Stimulated activated CD4-positive, alpha-beta T cell treated with anti-CD3 and anti-CD28 coated beads, Interleukin-1b, Interleukin-23, amount 100 ng/mL, for 48 hours (primary cell): ENCODE measurements at regions not wholly inside any gene's neighbourhood (a gene's known extent, or its start where the extent isn't known, plus 50 kb on each side); places are given as distances from the start of the nearest gene placed in this dataset.

Experiments used
- DNase-seq: peaks from one replicate; pipeline ENCODE4 v3.0.0-alpha.2; 2020

- no peak for DNase-seq
Observed at GRCh38 chr5:158644301-158644700, 455.4 kb downstream of the EBF1 start.

- DNase-seq = no peak
Observed at GRCh38 chr5:158643840-158644239, 455.9 kb downstream of the EBF1 start.

DNA sequence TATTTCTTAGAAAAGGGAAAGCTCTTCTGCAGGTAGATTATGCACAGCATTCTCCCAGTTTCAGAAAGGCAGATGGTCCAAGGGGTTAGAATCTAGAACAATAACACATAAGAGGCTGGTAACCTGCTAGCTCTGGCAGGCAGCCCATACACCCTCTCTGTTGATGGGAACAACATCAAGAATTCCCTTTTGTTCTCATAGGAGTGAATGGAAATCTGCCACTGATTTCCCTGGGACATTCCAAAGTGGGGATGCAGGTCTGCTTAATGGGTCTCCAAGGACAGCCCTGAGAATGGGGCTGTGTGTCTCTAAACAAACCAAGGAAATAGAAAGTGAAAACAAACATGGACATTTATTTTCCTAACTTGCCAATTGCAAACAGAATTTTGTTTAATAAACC lies 456.8 kb downstream of the EBF1 start:
- DNase-seq = no peak

GRCh38 chr5:158641016-158641415 lies 458.7 kb downstream of the EBF1 start:
- DNase-seq = no peak

DNA sequence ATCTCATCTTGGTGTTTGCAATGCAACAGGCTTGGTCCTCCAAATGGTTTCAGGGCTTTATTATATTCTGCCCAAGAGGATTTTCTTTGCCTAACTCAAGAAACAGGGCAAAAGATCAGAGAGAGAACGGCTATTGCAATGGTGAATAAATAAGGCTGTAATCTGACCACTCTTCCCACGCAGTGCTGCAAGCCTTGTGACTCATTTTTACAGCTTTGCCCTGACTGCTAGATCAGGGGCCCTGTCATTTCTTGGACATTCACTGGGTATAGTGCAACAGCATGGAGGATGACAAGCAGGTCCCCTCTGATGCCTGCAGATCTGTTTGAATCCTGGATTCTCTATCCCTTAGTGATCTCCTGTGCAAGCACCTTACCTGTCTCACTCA lies 459.1 kb downstream of the EBF1 start:
- no peak for DNase-seq

DNA sequence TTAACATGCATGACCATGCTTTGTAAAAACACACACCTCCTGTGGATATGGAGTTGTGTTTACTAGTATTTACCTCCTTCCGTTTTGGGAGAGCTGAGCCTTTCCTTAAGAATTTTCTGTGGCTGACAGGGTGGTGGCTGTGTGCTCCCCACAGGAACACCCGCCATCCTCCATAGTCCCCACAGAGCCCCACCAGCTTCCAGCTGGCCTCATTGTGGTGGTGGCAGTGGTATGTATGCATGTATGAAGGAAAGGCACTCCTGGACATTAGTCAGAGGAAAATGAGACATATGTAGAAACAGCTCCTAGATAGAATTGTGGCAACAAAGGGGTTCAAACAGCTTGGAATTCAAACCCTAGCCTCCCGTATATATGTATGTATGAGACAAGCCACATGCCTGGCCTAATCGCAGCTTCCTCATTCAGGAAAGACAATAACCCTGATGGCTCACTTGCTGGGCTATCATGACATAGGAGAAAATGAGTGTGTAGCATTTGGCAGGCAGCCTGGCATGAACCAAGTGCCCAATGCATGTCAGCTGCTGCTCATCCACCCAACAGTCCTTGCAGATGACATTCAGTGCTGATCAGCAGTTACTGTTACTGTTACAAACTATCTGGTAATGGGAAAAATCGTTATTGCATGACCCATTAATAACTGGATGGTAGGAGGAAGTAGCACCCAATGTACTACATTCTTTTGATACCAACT lies 459.7 kb downstream of the EBF1 start:
- no peak for DNase-seq

GRCh38 chr5:158638396-158638795 lies 461.3 kb downstream of the EBF1 start:
- no peak for DNase-seq

DNA sequence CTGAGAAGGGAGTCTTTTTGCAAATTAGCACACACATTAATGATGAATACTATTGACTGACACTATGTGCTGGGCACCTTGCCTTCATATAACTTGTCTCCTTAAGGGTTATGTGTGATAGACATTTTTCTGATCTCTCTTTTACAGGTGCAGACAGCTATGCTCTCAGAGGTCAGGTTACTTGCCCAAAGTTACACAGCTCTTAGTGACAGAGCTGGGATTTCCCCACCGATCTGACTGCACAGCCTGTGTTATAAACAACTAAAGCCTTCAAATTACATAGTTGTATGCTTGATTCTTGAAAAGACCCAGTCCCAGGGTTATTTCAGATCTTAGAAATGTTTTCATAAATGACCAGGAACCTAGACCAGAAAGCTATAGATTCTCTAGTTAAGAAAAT lies 462.7 kb downstream of the EBF1 start:
- no peak for DNase-seq

- no peak for DNase-seq
Observed at GRCh38 chr5:158635565-158635964, 464.2 kb downstream of the EBF1 start.

DNA sequence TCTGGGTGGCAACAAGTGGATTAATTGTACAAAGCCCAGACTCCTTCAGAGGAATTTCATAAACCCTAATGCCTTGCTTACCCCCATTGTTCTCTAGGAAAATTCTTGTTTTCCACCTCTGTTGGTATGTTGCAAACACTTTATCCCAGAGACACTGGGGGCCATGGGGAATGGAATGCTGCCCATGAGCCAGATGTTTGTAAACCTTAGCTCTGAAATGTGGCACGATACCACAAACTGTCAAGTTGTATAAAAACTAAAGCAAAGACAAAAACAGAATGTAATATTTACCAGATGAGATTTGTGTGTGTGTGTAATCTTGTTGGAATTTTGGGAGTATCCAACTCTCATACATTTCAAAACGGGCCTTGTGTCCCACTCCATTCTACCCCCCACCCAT lies 465.0 kb downstream of the EBF1 start:
- no peak for DNase-seq

DNA sequence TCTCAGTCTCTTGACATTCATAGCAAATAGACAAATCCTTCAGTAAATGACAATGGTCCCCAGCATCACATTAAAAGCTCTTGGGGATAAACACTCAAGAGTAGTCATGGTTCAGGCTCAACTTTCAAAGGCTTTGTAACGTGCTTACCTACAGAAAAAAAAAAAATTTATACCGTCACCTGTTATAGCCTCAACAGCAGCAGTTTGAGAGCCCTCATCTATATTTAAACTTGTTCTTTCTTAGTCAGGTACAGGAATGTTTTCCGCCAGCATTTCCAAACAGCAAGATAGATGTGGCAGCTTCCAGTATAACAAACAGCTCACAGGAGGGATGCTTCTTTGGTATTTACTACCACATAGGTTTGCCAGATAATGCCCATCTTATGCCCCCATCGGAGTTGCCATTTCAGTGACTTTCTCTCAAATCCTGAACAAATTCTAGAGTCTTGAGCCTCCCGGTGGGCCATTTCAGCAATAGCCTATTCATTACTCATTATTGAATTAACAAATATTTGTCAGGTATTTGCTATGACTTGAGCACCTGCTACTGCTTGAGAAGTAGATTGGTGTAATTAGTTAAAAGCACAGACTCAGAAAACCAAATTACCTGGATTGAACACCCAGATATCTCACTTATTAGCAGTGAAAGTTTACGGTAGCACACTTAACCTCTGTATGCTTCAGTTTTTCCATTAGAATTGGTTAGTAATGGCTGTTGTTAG lies 470.0 kb downstream of the EBF1 start:
- DNase-seq = no peak

- DNase-seq = no peak
Observed at GRCh38 chr5:158626718-158627117, 473.0 kb downstream of the EBF1 start.

DNA sequence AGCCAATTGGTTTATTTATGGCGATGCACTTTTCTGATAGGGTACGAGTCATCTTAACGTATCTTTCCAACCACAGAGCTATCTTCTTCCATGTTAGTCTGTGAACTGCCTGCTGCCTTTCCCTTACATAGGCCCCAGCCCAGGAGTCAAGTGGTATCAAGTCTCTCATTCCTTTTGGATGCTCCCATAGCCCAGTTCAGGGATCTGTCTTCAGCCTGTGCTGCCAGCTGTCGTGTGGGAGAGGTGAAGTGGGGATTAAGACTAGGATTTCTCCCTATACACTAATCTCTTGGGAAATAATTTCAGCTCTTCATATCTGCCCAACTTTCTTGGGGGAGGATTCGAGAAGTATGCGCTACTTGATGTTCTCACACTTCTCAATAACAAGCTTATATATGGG lies 475.7 kb downstream of the EBF1 start:
- DNase-seq = no peak

DNA sequence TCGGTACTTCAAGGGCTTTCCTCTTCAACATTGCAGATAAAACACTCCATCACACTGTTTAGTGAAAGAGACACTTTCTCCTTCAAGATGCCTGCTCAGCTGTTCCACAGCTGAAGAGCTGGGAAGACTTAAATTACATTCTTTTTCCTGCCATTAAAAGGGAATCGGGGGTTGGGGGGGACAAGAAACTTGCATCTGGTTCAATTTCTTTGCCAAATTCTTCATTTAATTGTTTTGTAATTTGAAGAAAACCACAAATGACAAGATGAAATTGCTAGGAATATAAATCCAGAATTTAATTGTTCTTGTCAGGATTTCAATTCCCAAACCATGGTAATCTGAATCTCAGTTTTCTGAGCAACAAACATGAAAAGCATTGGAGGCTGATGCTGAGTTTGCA lies 478.3 kb downstream of the EBF1 start:
- no peak for DNase-seq

DNA sequence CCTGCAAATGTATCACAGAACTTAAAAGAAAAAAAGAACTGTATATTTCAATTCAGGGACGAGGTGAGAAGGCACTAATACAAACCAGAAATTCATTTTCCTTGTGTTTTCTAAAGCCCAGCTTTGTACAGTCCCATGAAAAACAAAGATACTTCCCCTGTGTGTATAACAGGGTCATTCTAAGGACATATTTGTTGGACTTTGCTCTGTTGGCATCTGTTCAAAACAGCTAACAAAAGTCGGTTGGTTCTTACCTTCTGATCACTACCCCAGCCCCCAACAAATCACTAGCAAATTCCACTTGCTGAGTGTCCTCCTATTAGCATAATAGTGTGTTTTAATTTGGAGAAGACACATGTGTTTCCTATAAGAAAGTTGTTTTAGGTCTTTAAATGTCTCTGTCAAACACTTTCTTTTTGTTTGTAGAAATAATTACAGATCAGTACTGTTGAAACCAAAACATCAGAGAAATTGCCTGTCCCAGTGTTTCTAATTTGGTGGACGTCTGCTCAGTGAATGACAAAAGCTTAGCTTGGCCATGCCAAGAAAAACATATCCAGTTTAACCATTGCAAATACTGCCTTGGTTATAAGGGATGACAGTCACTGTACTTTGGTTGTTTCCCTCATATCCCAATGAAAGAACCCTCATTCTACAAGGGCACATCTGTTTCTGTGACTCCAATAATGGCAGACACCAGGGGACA lies 480.5 kb downstream of the EBF1 start:
- no peak for DNase-seq

GRCh38 chr5:158618256-158618655 lies 481.5 kb downstream of the EBF1 start:
- no peak for DNase-seq

DNA sequence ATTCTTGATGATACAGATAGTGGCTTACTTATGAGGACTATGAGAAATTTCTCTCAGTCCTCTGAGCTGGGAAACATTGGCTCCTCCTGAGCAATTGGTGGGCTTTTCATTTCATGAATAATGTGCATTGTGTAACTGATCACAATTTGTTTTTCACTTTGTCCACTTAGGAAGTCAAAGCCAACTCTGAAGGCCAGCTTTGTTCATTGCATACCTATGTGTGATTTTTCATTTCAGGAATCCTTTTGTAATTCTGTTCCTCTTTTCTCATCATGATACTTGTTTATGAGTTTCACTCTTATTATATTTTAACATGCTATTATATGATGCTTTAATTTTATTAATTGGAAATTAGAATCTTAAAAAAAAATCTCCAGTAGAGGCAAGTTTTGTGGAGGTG lies 483.0 kb downstream of the EBF1 start:
- no peak for DNase-seq

GRCh38 chr5:158614951-158615350 lies 484.8 kb downstream of the EBF1 start:
- no peak for DNase-seq

DNA sequence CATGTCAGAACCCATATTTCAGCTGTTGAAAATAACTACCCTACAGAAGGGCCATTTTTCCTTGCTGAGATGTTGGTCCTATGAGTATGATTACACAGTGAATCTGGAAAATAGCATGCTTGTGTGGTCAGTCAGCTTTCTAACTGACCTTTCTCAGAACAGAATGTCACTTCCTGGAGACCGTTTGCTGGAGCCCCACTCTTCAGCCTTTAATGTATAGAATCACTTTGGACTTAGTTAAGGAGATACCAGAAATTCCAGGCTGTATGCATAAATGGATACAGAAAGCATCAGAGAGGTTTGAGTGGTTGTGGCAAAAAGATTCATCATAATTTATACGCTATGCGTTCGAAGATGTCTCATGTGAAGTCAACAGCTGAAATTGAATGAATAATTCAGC lies 488.1 kb downstream of the EBF1 start:
- no peak for DNase-seq

DNA sequence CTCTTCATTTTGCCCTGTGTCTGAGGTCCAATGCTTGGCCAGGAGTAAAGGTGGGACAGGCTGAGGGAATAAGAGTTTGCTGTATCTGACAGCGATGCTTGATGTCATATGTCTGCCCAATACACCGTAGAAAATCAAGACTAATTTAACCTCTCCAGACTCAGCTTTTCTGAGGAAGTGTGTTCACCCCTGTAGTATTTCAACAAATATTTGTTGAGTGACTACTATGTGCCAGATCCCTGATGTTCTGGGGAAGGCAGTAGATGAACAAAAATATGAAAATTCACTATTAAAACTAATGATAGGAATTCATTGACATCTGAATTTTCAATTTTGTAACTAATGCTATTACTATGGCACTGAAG lies 489.7 kb downstream of the EBF1 start:
- DNase-seq = no peak

- DNase-seq = no peak
Observed at GRCh38 chr5:158609333-158610050, 490.2 kb downstream of the EBF1 start.

GRCh38 chr5:158607088-158607487 lies 492.6 kb downstream of the EBF1 start:
- DNase-seq = no peak

GRCh38 chr5:158606233-158606632 lies 493.5 kb downstream of the EBF1 start:
- no peak for DNase-seq

- no peak for DNase-seq
Observed at GRCh38 chr5:158602981-158603380, 496.7 kb downstream of the EBF1 start.
